ENCODE measurements at regions not wholly inside any gene's neighbourhood (a gene's known extent, or its start where the extent isn't known, plus 50 kb on each side); places are given as distances from the start of the nearest gene placed in this dataset.
"Not testable (repeated sequence)": the region's sequence is repeated elsewhere in the genome, so short reads cannot be mapped to it uniquely, and the experiment has no call there.

DNA sequence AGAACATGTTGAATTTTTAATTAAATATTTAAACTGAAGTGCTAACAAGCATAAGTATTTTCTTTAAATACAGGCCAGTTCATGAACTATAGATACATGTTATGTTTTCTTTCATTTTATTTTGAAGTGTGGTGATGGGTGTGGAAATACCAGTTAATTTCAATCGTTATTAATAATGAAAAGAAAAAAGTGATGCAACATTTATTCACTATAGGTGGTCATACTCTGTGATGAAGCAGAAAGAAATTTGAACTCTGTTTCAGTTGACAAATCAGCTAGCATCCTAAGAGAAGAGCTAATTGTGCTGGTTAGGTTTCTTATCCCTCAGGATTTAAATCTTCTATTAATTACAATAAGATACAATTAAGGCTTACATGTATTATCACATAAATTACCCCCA lies 795.1 kb upstream of the DDX18 start:
- H3K79me2 ChIP-seq (ENCODE audit: insufficient read depth, low read depth, low read length) = no peaks in the 10 kb centered on the region
- no peaks in the 10 kb centered on the region for H3K9me3 ChIP-seq (ENCODE audit: low read length)
- ChIA-PET POLR2A (no interaction called here), CTCF (ENCODE audit: unreplicated experiment) (no interaction called here)
- no peaks in the 10 kb centered on the region for H3K36me3 ChIP-seq (ENCODE audit: insufficient read depth, low read length)
- no peaks in the 10 kb centered on the region for H3K9me2 ChIP-seq (ENCODE audit: insufficient read depth, low read length)
- intact Hi-C loops (cut with micrococcal nuclease; ENCODE audit: unreplicated experiment) = no loop called here
- H2AFZ ChIP-seq (ENCODE audit: low read length) = no peak overlapping the region
- TF ChIP-seq, protein P1, sequence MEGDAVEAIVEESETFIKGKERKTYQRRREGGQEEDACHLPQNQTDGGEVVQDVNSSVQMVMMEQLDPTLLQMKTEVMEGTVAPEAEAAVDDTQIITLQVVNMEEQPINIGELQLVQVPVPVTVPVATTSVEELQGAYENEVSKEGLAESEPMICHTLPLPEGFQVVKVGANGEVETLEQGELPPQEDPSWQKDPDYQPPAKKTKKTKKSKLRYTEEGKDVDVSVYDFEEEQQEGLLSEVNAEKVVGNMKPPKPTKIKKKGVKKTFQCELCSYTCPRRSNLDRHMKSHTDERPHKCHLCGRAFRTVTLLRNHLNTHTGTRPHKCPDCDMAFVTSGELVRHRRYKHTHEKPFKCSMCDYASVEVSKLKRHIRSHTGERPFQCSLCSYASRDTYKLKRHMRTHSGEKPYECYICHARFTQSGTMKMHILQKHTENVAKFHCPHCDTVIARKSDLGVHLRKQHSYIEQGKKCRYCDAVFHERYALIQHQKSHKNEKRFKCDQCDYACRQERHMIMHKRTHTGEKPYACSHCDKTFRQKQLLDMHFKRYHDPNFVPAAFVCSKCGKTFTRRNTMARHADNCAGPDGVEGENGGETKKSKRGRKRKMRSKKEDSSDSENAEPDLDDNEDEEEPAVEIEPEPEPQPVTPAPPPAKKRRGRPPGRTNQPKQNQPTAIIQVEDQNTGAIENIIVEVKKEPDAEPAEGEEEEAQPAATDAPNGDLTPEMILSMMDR (conservative IDR thresholded peaks at IDR 0.05; ENCODE audit: low read length) = no peak
- no peak for TF ChIP-seq EZH2phosphoT487 (IDR thresholded peaks at IDR 0.05; ENCODE audit: borderline replicate concordance, low read depth, low read length)
- H3K4me1 ChIP-seq (ENCODE audit: insufficient read depth, low read length, poor library complexity, severe bottlenecking) = no peaks in the 10 kb centered on the region
- no peak overlapping the region for H3K4me3 ChIP-seq (ENCODE audit: low read depth, low read length, poor library complexity, severe bottlenecking)
- DNase-seq (ENCODE audit: low spot score) = no peak
- BruUV-seq (replicated peaks) = no TSS peak
- H3K27ac ChIP-seq (ENCODE audit: low read depth, low read length, poor library complexity, severe bottlenecking) = no peak overlapping the region
- no peak overlapping the region for H3K4me2 ChIP-seq (ENCODE audit: low read length)
- no peaks in the 10 kb centered on the region for H4K20me1 ChIP-seq (ENCODE audit: insufficient read depth, low read length)

DNA sequence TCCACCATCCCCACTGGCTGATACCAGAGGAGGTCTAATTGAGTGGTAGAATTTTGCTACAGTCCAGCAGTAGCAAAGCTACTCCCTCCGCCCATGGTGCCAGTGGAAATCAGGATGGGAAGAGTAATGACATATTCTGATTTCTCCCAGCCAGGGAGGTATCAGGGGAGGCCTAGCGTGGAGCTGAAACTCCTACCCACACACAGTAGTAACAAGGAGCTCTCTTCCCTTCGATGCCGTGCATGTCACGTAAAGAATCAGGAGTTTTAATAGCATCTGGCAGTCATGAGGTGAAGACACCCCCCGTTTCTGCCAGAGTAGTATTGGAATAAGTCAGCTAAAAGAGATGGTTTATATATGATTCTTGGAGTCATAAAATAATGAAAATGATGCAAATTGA lies 786.8 kb upstream of the DDX18 start:
- no peak for DNase-seq (ENCODE audit: low spot score)
- CTCF ChIA-PET (ENCODE audit: unreplicated experiment) = no interaction called here
- H3K9me2 ChIP-seq (ENCODE audit: insufficient read depth, low read length) = no peaks in the 10 kb centered on the region
- no peak overlapping the region for H3K4me3 ChIP-seq (ENCODE audit: low read depth, low read length, poor library complexity, severe bottlenecking)
- H3K4me1 ChIP-seq (ENCODE audit: insufficient read depth, low read length, poor library complexity, severe bottlenecking) = no peaks in the 10 kb centered on the region
- no TSS peak for BruUV-seq (replicated peaks)
- H3K4me2 ChIP-seq (ENCODE audit: low read length) = no peak overlapping the region
- no peak for TF ChIP-seq EZH2phosphoT487 (IDR thresholded peaks at IDR 0.05; ENCODE audit: borderline replicate concordance, low read depth, low read length)
- TF ChIP-seq, protein P1 (conservative IDR thresholded peaks at IDR 0.05; ENCODE audit: low read length) = no peak
- no peak overlapping the region for H2AFZ ChIP-seq (ENCODE audit: low read length)
- H3K9me3 ChIP-seq (ENCODE audit: low read length) = no peaks in the 10 kb centered on the region
- POLR2A ChIA-PET = no interaction called here
- H4K20me1 ChIP-seq (ENCODE audit: insufficient read depth, low read length) = no peaks in the 10 kb centered on the region
- no peaks in the 10 kb centered on the region for H3K79me2 ChIP-seq (ENCODE audit: insufficient read depth, low read depth, low read length)
- H3K27ac ChIP-seq (ENCODE audit: low read depth, low read length, poor library complexity, severe bottlenecking) = no peak overlapping the region
- H3K36me3 ChIP-seq (ENCODE audit: insufficient read depth, low read length) = no peaks in the 10 kb centered on the region
- intact Hi-C loops (cut with micrococcal nuclease; ENCODE audit: unreplicated experiment) = no loop called here

DNA sequence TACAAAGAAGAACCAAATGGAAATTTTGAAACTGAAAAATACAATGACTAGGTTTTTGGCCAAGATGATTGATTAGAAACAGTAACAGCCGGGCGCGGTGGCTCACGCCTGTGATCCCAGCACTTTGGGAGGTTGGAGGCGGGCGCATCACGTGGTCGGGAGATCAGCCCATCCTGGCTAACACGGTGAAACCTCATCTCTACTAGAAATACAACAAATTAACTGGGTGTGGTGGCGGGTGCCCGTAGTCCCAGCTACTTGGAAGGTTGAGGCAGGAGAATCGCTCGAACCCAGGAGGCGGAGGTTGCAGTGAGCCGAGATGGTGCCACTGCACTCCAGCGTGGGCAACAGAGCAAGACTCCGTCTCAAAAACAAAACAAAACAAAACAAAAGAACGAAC lies 785.8 kb upstream of the DDX18 start:
- H3K4me2 ChIP-seq (ENCODE audit: low read length); H3K36me3 ChIP-seq (ENCODE audit: insufficient read depth, low read length); CTCF ChIA-PET (ENCODE audit: unreplicated experiment); H2AFZ ChIP-seq (ENCODE audit: low read length); BruUV-seq (replicated peaks); H3K4me3 ChIP-seq (ENCODE audit: low read depth, low read length, poor library complexity, severe bottlenecking); H3K79me2 ChIP-seq (ENCODE audit: insufficient read depth, low read depth, low read length); H4K20me1 ChIP-seq (ENCODE audit: insufficient read depth, low read length); H3K9me3 ChIP-seq (ENCODE audit: low read length); POLR2A ChIA-PET; H3K4me1 ChIP-seq (ENCODE audit: insufficient read depth, low read length, poor library complexity, severe bottlenecking); H3K9me2 ChIP-seq (ENCODE audit: insufficient read depth, low read length); DNase-seq (ENCODE audit: low spot score); H3K27ac ChIP-seq (ENCODE audit: low read depth, low read length, poor library complexity, severe bottlenecking); intact Hi-C loops (cut with micrococcal nuclease; ENCODE audit: unreplicated experiment): not testable (repeated sequence)
